ENCODE measurements at regions not wholly inside any gene's neighbourhood (a gene's known extent, or its start where the extent isn't known, plus 50 kb on each side); places are given as distances from the start of the nearest gene placed in this dataset.

DNA sequence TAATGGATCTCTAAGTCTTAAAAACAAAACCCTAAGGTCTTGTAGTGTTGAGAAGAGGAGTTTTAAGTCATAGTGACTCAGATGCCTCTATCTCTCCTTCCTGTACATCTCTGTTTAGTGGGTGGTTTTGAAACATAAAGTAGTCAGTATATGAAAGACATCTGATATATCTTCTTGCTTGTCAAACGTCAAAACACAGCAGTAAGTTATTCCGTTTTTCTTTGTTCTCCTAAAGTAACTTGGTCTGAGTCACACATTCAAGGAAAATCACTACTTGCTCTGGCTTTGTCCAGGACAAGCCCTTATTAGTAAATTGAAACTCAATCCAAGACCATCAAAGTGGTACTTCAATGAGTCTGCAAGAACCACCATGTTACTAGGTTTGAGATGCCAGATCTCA, 1172.5 kb downstream of the BCL11B start:
- TF ChIP-seq, protein P1, sequence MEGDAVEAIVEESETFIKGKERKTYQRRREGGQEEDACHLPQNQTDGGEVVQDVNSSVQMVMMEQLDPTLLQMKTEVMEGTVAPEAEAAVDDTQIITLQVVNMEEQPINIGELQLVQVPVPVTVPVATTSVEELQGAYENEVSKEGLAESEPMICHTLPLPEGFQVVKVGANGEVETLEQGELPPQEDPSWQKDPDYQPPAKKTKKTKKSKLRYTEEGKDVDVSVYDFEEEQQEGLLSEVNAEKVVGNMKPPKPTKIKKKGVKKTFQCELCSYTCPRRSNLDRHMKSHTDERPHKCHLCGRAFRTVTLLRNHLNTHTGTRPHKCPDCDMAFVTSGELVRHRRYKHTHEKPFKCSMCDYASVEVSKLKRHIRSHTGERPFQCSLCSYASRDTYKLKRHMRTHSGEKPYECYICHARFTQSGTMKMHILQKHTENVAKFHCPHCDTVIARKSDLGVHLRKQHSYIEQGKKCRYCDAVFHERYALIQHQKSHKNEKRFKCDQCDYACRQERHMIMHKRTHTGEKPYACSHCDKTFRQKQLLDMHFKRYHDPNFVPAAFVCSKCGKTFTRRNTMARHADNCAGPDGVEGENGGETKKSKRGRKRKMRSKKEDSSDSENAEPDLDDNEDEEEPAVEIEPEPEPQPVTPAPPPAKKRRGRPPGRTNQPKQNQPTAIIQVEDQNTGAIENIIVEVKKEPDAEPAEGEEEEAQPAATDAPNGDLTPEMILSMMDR (IDR thresholded peaks at IDR 0.05) = no peak
- TF ChIP-seq POLR2A (IDR thresholded peaks at IDR 0.05) (no peak), EP300 (IDR thresholded peaks at IDR 0.05) (no peak)
